ENCODE measurements at regions not wholly inside any gene's neighbourhood (a gene's known extent, or its start where the extent isn't known, plus 50 kb on each side); places are given as distances from the start of the nearest gene placed in this dataset.

- TF ChIP-seq CTCF (IDR thresholded peaks at IDR 0.05; ENCODE audit: low read length) (no peak), EZH2 (IDR thresholded peaks at IDR 0.05; ENCODE audit: borderline replicate concordance, low read length) (no peak)
Observed at GRCh38 chr14:83863042-83863774, 1666.7 kb upstream of the FLRT2 start.
